Stimulated activated CD4-positive, alpha-beta T cell treated with anti-CD3 and anti-CD28 coated beads, Interleukin-4, amount 100 ng/mL, for 48 hours (primary cell): ENCODE measurements at regions not wholly inside any gene's neighbourhood (a gene's known extent, or its start where the extent isn't known, plus 50 kb on each side); places are given as distances from the start of the nearest gene placed in this dataset.

Source experiments
- DNase-seq, 2 donors: peaks; one replicate each; pipeline ENCODE4 v3.0.0-alpha.2; 2020; ENCODE audit warnings: low read depth in 2 of 2

- DNase-seq = no peak
These were observed 160.4 kb upstream of the SYT6 start for GRCh38 chr1:114314098-114314497.

GRCh38 chr1:114310695-114311271 lies 157.1 kb upstream of the SYT6 start:
- no peak for DNase-seq

DNA sequence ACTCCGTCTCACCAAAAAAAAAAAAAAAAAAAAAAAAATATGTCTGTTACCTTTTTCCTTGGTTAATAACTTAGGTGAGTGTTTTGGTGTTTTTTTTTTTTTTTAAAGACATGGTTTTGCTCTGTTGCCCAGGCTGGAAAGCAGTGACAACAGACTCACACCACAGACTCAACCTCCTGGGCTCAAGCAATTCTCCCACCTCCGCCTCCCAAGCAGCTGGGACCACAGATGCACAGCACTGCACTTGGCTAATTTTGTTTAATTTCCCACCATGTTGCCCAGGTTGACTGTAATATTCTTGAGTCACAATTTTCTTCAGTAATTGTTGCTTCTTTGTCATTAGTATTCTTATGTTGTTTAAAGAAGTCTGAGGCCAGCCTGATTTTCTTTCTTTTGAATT lies 149.2 kb upstream of the SYT6 start:
- no peak for DNase-seq

GRCh38 chr1:114299331-114299975 lies 145.8 kb upstream of the SYT6 start:
- no peak for DNase-seq

- DNase-seq = no peak
These were observed 144.3 kb upstream of the SYT6 start for GRCh38 chr1:114298008-114298407.

DNA sequence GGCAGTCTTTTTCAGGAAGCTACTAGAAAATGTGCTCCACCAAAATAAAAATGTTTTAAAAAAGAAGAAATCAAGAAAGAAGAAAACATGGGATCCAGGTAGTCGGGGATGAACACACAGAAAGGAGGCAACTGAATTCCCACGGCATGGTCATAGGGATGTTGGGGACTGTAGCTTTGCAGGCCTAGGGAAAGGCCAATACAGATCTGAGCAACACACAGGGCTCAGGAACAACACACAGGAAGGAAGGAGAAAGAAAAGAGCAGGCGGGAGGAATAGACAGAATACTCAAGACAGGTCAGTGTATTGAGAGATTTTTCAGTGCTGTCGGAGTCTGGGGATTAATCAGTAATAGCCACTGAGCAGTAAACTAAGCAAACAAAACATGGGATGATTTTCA lies 142.7 kb upstream of the SYT6 start:
- DNase-seq = no peak

- DNase-seq = no peak
These were observed 141.7 kb upstream of the SYT6 start for GRCh38 chr1:114295321-114295720.

DNA sequence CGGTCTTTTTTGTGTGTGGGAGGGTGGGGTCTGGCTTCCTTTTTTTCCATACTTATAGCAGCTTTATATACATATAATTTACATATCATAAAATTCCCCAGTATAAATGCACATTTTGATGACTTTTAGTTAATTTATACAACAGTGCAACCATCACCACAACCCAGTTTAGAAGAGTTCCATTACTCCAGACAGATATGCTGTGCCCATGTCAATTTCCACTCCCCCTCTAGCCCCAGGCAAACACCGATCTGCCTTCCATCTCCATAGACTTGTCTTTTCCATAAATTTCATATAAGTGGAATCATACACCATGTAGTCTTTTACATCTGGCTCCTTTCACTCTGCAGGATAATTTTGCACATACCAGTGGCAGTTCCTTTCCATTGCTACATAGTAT lies 139.2 kb upstream of the SYT6 start:
- no peak for DNase-seq

GRCh38 chr1:114292194-114292593 lies 138.5 kb upstream of the SYT6 start:
- no peak for DNase-seq

DNA sequence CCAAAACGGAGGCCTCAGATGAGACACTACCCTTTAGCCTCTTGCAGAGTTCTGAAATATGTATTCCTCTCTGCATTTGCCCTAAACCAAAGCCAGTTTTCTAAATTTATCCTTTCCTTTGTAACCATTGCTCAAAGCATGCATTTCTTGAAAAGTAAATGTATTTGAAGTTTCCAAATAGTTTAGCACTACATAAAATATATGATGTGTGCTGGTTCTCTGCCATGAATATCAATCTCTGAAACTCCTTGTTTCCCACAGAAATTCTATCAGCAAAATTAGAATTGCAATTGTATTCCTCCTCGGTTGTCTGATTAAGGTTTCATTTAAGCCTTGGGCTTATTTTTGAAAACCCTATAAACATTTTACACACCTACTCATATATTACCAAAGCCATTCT lies 137.1 kb upstream of the SYT6 start:
- DNase-seq = no peak

DNA sequence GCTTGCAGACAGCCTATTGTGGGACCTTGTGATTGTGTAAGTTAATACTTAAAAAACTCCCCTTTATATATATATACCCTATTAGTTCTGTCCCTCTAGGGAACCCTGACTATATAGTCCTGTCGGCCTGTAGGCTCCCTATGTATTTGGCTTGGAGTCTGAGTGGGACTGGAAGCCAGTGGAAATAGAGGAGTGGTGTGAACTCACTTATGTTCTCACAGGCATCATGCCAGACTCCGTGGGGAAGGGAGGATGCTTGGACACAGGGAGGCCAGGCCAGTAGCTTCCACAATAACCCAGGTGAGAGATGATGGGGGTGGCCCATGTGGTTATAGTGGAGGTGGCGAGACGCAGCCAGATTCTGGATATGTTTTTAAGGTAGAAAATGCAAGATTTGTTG lies 136.7 kb upstream of the SYT6 start:
- no peak for DNase-seq

- no peak for DNase-seq
These were observed 136.2 kb upstream of the SYT6 start for GRCh38 chr1:114289824-114290223.

DNA sequence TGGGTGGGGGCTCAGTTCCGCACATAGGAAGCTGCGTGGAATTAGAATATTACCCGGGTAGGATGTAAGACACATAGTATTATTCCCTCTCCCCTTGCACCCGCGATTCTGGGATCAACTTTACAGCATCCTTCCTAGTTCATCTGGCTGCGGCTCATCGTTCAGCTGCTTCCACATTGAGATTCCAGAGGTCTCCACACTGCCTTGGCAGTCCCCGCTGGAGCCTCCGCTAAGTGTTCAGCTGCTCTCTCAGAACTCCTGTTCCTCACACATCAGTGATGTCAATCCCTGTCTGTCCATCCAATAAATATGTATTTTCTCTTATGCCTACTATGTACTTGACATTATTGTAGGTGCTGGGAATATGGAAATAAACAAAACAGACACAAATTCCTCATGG lies 135.6 kb upstream of the SYT6 start:
- no peak for DNase-seq

DNA sequence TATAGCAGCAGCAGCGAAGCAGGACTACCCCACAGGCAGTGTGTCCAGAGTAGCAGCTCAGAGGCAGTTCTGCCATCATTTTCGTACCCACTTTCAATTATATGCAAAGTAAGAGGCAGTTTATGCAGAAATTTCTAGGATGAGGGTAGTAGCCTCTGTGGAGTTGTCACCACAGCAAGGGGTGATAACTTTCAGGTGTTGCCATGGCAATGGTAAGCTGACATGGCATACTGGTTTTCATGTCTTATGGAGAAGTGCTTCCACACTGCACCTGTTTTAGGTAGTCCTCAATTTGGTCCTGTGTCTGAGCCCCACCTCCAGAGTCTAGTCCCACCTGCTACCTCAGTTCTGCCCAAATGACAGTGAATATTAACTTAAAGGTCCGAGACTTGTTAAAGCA lies 133.3 kb upstream of the SYT6 start:
- DNase-seq = no peak

GRCh38 chr1:114286179-114286578 lies 132.5 kb upstream of the SYT6 start:
- DNase-seq = no peak

DNA sequence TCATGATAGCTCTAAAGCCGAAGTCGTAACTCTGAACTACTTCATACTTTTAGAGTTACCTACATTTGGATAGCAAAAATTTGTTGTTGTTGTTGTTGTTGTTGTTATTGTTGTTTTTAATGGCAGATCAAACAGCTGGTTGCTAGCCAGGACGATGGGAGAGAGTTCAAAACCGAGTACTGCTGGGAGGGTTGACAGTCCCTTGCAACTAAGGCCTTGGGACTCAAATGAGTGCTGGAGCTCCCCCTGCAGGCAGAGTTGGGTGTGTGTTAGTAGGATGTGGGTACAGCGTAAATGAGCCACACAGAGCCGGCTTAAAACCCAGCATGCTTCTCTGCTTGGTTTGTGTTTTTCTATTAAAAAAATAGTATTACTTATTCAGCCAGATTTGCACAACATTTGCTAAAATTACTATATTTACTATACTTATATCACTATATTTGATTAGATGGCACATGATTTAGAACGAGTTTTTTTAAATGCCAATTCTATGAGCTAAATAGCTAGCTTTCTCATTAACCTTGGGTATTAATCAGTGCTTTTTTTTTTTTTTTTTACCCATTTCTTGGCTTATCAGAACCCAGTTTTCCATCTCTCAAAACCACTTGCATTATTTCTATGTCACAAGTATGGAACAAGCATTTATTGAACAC lies 129.2 kb upstream of the SYT6 start:
- peak; percentile 81 to 82 for DNase-seq

DNA sequence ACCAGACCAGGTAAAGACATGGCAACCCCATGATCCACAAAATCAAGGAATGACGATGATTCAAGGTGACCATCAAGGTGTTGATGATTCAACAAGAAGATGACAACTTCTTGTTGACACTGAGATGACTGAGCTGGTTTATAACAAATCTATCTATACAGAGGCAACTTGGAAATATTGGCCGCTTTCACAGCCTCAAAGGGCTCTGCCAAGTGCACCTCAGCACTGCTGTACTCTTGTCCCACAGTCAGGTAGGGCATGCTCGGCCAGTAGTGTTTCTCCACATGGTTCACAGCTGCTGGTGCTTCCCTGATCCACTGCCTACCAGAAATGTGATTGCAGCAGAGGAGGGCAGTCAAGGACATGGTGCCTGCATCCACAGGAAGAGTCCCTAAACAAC lies 125.2 kb upstream of the SYT6 start:
- no peak for DNase-seq

- DNase-seq = no peak
These were observed 124.8 kb upstream of the SYT6 start for GRCh38 chr1:114278430-114278829.

- DNase-seq = no peak
These were observed 121.1 kb upstream of the SYT6 start for GRCh38 chr1:114274621-114275317.

DNA sequence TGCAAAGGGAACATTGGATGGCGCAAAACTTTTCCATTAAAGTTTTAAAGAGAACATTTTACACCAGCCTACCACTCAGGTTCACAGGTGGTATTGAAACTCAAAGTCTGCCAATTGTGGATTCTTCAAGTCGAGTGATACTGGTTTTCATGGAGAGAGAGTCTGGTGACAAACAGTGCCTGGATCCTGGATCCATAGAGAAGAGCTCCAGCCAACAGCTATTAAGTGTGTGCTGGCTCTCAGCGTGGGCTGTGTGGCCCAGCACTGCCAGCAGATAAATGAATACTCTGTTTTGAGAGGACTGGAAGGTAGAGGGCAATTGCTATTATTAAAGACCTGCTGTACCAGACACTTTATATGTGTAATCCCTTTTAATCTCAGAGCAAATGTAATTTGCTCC lies 118.9 kb upstream of the SYT6 start:
- no peak for DNase-seq

- DNase-seq = no peak
These were observed 117.0 kb upstream of the SYT6 start for GRCh38 chr1:114270718-114271117.

DNA sequence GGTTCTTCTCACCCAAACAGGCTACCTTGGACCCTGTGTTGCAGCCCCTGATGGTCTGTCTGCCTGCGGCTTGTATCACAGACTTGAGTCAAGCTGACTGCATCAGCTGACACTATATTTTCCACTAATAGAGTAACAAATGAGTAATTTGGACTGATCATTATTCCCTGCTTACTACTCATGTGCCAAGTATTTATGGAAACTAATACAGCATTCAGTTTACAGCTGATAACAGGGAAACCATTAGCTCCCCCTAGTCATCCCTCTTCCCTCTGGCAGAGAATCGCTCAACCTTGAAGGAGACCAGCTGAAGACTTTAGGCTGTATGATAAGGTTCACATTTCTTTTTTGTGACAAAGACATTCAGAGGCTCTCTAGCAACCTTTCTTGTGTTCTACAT lies 116.6 kb upstream of the SYT6 start:
- DNase-seq = no peak

GRCh38 chr1:114269539-114269938 lies 115.9 kb upstream of the SYT6 start:
- no peak for DNase-seq
